C4-2B (cell line): ENCODE measurements at regions not wholly inside any gene's neighbourhood (a gene's known extent, or its start where the extent isn't known, plus 50 kb on each side); places are given as distances from the start of the nearest gene placed in this dataset.
A peak's percentile ranks its signal among the peaks of the same experiment; 100 is the strongest.

Experiments used
- ZFX ChIP-seq: fragments of 450-650 bp; IDR thresholded peaks from 2 replicates; pipeline ENCODE4 v1.6.1; 2017
- TF ChIP-seq, protein P1 (sequence below): fragments of 450-650 bp; conservative IDR thresholded peaks from 2 replicates; pipeline ENCODE4 v1.5.1; 2017; ENCODE audit warnings: mild to moderate bottlenecking

DNA sequence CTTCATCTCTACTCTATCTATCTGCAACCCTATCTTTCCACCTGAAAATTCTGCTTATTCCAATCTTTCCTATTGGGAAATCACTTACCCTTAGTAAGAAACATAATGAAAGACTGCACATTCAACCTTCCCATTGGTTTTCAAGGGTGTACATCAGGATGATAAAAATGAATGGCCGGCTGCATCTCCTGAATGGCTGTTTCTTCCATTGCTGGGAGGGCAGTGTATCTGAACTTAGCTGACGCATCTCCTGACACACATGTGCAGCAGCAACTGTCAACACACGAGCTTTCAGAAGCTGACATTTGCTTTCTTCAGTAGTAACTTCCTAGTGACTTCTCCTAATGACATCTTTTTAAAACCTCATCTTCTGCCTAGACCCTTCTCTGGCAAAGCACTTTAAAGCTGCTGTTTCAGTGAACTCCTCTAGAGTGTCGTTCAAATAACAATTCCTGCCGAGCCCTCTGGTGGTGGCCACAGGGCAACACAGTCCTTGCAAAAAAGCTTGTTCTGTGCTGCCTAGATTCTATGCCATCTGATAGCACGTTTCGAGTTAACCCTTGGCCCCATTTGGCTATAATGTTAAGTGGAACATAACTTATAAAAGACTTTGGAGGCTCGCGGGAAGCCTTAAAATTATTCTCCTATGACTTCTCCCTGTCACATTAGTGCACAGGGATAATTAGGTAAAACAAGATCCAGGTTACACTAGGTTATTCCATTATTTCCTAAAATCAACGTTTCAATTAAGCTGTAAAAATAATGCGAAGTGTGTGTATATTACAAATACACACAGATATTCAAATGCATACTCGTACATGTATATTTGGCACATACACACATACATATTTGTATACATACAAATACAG, 2340.7 kb downstream of the PCDH7 start:
- TF ChIP-seq, protein P1, sequence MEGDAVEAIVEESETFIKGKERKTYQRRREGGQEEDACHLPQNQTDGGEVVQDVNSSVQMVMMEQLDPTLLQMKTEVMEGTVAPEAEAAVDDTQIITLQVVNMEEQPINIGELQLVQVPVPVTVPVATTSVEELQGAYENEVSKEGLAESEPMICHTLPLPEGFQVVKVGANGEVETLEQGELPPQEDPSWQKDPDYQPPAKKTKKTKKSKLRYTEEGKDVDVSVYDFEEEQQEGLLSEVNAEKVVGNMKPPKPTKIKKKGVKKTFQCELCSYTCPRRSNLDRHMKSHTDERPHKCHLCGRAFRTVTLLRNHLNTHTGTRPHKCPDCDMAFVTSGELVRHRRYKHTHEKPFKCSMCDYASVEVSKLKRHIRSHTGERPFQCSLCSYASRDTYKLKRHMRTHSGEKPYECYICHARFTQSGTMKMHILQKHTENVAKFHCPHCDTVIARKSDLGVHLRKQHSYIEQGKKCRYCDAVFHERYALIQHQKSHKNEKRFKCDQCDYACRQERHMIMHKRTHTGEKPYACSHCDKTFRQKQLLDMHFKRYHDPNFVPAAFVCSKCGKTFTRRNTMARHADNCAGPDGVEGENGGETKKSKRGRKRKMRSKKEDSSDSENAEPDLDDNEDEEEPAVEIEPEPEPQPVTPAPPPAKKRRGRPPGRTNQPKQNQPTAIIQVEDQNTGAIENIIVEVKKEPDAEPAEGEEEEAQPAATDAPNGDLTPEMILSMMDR, result peak; percentile 82
- no peak for TF ChIP-seq ZFX
